Stimulated activated CD4-positive, alpha-beta T cell treated with anti-CD3 and anti-CD28 coated beads, Interleukin-2, amount 100 ng/mL, for 24 hours (primary cell): ENCODE measurements at regions not wholly inside any gene's neighbourhood (a gene's known extent, or its start where the extent isn't known, plus 50 kb on each side); places are given as distances from the start of the nearest gene placed in this dataset.

ENCODE experiments used
- DNase-seq, 2 donors: peaks; one replicate each; pipeline ENCODE4 v3.0.0-alpha.2; 2020

GRCh38 chr6:165229216-165229615 is 80.2 kb downstream of the C6orf118 start:
- no peak for DNase-seq

GRCh38 chr6:165227644-165228329 is 81.6 kb downstream of the C6orf118 start:
- no peak for DNase-seq

- DNase-seq, result no peak
Measured at GRCh38 chr6:165223736-165224135, 85.7 kb downstream of the C6orf118 start.

- no peak for DNase-seq
Measured at GRCh38 chr6:165223101-165223500, 86.3 kb downstream of the C6orf118 start.

GRCh38 chr6:165222315-165223025 is 86.9 kb downstream of the C6orf118 start:
- no peak for DNase-seq

- no peak for DNase-seq
Measured at GRCh38 chr6:165220045-165220444, 89.4 kb downstream of the C6orf118 start.

GRCh38 chr6:165219629-165220028 is 89.8 kb downstream of the C6orf118 start:
- no peak for DNase-seq

- no peak for DNase-seq
Measured at GRCh38 chr6:165218829-165219228, 90.6 kb downstream of the C6orf118 start.

- no peak for DNase-seq
Measured at GRCh38 chr6:165206798-165207197, 102.6 kb downstream of the C6orf118 start.

- DNase-seq, result no peak
Measured at GRCh38 chr6:165205632-165206031, 103.8 kb downstream of the C6orf118 start.

- no peak for DNase-seq
Measured at GRCh38 chr6:165204807-165205545, 104.4 kb downstream of the C6orf118 start.

- DNase-seq, result no peak
Measured at GRCh38 chr6:165200178-165200577, 109.2 kb downstream of the C6orf118 start.

- DNase-seq, result no peak
Measured at GRCh38 chr6:165191461-165191860, 117.9 kb downstream of the C6orf118 start.

- no peak for DNase-seq
Measured at GRCh38 chr6:165186441-165187205, 122.8 kb downstream of the C6orf118 start.

- DNase-seq, result no peak
Measured at GRCh38 chr6:165186041-165186440, 123.4 kb downstream of the C6orf118 start.

GRCh38 chr6:165184192-165184979 is 125.0 kb downstream of the C6orf118 start:
- no peak for DNase-seq

GRCh38 chr6:165183496-165184140 is 125.8 kb downstream of the C6orf118 start:
- no peak for DNase-seq

GRCh38 chr6:165183071-165183470 is 126.3 kb downstream of the C6orf118 start:
- DNase-seq, result no peak

- DNase-seq, result no peak
Measured at GRCh38 chr6:165181951-165182414, 127.4 kb downstream of the C6orf118 start.

- no peak for DNase-seq
Measured at GRCh38 chr6:165178056-165178455, 131.3 kb downstream of the C6orf118 start.

GRCh38 chr6:165173484-165173883 is 135.9 kb downstream of the C6orf118 start:
- no peak for DNase-seq

- DNase-seq, result no peak
Measured at GRCh38 chr6:165167861-165168260, 141.5 kb downstream of the C6orf118 start.
